Mononuclear cell (primary cell): ENCODE measurements at regions not wholly inside any gene's neighbourhood (a gene's known extent, or its start where the extent isn't known, plus 50 kb on each side); places are given as distances from the start of the nearest gene placed in this dataset.
"Not testable (repeated sequence)": the region's sequence is repeated elsewhere in the genome, so short reads cannot be mapped to it uniquely, and the experiment has no call there.

ENCODE experiments used
- H3K27me3 ChIP-seq: 2 replicates; pipeline ENCODE4 v1.6.0; 2011; ENCODE audit warnings: low read length, control low read depth; ENCODE audit not compliant: insufficient read depth
- H3K4me1 ChIP-seq: 2 replicates; pipeline ENCODE4 v1.5.1; 2011; ENCODE audit warnings: mild to moderate bottlenecking, low read length, control low read depth; ENCODE audit not compliant: insufficient read depth
- H3K4me3 ChIP-seq: 2 replicates; pipeline ENCODE4 v1.5.1; 2011; ENCODE audit warnings: mild to moderate bottlenecking, low read length, moderate library complexity
- H3K9me3 ChIP-seq: 2 replicates; pipeline ENCODE4 v1.5.1; 2011; ENCODE audit warnings: low read depth, mild to moderate bottlenecking, control low read depth, low read length

DNA sequence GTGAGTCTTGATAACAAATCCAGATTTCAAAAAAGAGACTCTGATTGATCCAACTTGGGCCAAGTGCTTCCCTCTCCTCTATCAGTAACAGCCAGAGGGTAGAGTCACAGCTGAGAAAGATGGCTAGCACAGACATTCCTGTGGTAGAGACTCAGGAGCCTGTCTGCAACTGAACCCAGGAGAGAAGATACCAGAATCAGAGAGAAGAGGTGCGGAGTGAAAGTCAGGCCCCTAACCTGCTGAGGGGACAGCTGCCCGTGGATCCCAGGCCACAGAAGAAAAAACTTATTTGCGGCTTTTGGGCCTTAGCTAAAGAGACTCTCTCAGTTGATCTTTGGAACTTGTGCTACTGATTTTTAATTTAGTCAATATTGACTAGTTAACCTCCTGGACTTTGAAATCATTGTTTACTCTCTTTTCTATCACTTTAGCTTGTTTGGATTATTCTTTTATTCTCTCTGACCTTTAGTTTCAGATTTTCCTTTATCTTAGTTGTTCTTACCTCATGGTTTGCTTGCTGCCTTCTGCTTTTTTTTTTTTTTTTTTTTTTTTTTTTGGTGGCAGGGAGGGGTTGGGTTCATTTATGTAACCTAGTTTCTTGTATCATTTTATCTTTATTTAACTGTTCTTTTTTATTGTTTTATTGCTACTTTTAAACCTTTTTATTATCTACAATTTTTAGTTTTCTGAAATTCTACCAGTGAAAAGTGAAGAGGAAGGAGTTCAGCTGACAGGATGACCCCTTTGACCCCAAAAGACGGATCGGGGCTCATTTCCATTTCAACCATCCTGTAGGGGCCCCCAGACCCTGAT, 154.9 kb upstream of the KRR1 start:
- Histone ChIP-seq H3K4me1 (no peaks in the 10 kb centered on the region), H3K27me3 (peaks cover 3% of the 10 kb centered on the region), H3K4me3 (no peak overlapping the region), H3K9me3 (no peaks in the 10 kb centered on the region)

DNA sequence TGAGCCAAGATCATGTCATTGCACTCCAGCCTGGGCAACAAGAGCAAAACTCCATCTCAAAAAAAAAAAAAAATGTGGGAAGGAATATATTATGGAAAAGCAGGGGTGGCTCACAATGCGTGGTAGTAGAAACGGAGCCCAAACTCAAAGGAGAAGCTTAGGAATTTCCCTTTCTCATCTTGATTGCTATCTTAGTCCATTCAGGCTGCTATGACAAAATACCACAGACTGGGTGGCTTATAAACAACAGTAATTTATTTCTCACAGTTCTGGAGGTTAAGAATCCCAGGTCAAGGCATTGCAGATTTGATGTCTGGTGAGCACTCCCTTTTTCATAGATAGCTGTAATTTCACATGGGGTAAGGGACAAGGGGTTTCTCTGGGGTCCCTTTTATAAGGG, 153.8 kb upstream of the KRR1 start:
- Histone ChIP-seq H3K27me3 (peaks cover 3% of the 10 kb centered on the region), H3K4me3 (no peak overlapping the region), H3K9me3 (no peaks in the 10 kb centered on the region), H3K4me1 (no peaks in the 10 kb centered on the region)

DNA sequence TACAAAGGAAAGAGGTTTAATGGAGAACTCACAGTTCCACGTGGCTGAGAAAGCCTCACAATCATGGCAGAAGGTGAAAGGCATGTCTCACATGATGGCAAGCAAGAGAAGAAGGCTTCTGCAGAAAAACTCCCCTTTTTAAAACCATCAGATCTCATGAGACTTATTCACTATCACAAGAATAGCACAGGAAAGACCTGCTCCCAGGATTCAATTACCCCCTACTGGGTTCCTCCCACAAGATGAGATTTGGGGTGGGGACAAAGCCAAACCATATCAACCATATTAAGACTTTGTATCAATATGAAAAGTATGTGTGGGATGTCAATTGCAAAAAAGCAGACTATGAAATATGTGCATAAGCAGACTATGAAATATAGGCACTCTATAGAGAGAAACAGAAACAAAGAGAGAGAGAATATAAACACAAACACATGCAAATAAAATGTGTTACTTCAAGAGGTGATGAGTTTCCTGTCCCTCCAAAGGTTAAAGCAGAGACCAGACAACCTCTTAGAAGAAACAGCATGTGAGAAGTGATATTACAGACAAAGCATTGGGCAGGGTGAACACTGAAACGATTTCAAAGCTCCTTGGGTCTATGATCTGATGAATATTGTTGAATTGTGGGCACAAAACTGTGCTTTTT, 151.2 kb upstream of the KRR1 start:
- H3K4me3 ChIP-seq, result no peak overlapping the region
- no peaks in the 10 kb centered on the region for H3K4me1 ChIP-seq
- peaks cover 3% of the 10 kb centered on the region for H3K27me3 ChIP-seq
- no peaks in the 10 kb centered on the region for H3K9me3 ChIP-seq

DNA sequence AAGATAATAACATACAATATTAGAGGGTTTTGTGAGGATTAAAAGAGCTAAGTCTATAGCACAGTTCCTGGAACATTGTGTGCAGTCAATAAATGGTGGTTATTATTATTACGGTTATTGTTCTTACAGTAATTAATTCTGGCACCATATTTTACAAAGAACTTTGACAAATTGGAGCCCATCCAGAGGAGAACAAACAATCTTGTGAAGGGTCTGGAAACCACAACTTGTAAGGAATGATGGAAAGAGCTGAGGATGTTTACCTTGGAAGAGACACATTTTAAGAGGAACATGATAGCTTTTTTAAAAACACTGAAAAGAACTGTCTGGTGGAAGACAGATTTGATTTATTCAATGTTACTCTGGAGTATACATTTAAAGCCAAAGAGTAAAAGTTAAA, 150.5 kb upstream of the KRR1 start:
- H3K9me3 ChIP-seq, result no peaks in the 10 kb centered on the region
- H3K27me3 ChIP-seq, result peaks cover 3% of the 10 kb centered on the region
- no peak overlapping the region for H3K4me3 ChIP-seq
- no peaks in the 10 kb centered on the region for H3K4me1 ChIP-seq

DNA sequence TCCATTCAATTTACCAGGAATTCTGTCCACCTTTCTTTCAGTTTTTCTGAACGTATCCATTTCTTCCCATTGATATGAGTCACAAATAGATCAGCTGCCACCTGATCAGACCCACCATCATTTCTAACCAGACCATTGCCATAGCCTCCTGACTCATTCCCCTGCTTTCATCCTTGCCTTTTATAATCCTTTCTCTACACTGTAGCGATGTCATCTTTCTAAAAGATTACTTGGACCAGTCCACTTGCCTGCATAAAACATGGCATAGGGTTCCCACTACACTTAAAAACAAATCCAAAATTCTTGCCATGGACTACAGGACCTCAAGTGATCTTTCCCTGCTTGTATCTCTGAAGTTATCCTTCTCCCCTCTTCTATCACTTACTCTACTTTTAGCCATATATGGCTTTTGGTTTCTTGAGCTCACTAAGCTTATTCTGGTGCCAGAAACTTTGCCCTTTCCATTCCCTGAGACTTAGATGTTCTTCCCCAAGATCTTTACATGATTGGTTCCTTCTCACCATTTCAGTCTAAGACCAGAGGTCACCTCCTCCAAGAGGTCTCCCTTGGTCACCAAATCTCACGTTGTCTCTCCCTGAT, 149.5 kb upstream of the KRR1 start:
- Histone ChIP-seq H3K4me3 (no peak overlapping the region), H3K9me3 (no peaks in the 10 kb centered on the region), H3K4me1 (no peaks in the 10 kb centered on the region), H3K27me3 (peaks cover 3% of the 10 kb centered on the region)

DNA sequence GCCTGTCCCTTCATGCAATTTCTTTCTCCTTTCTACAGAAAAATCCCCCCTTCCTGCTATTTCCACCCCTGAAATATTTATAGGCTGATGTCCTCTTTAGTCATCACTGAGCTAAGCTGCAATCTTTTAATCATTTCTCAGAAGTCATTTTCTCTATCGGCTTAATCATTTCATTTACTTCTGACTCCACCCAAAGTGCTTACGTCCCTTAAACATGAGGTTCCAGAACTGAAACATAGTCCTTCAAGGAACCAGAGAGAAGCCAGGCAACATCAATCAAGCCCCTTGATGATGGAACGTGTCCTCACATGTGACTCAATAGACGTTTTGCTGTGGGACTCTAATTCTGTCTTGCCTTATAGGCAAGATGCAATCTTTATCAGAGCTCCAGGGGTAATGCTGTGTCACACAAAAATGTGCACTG, 148.7 kb upstream of the KRR1 start:
- Histone ChIP-seq H3K9me3 (no peaks in the 10 kb centered on the region), H3K4me1 (no peaks in the 10 kb centered on the region), H3K4me3 (no peak overlapping the region), H3K27me3 (peaks cover 3% of the 10 kb centered on the region)

DNA sequence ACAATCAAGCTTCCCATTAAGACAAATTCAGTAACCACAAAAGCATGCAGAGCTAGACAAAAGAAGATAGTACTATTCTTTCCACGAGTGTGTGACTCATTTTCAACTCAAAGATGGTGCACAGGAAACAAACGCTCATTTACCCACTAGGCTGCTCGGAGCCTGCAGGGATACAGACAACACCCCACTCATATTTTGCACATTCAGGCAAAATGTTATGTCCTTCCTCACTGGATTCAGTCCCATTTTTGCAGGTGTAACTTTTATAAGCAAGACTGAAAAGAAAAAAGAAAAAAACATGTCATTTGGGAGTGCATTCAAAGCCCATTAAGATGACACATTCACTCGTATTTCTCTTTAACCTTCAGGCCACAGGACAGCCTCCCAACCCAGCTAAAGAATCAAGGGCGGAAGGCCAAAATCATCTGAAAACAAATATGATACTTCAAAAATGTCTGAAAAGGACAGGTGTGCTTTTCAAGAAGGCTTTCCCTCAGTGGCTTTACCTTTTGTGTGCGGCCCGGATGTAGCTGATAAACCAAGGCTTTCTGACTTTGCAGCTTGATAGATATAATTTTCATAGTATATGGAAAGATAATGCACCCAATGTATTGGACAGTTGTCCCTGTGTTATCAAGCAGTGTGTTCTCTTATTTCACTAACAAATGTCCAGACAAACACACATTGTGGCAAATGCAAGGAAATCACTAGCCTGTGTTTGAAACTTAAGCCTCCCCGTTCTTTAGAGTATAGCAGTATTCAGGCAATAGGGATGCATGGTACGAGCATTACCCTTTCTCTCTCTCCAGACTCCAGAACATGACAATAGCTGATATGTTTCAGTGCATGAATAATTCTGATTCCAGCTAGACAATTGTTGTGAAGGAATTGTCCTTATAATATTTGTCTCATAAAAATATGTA, 147.8 kb upstream of the KRR1 start:
- Histone ChIP-seq H3K4me1 (no peaks in the 10 kb centered on the region), H3K9me3 (no peaks in the 10 kb centered on the region), H3K27me3 (peaks cover 3% of the 10 kb centered on the region), H3K4me3 (no peak overlapping the region)

DNA sequence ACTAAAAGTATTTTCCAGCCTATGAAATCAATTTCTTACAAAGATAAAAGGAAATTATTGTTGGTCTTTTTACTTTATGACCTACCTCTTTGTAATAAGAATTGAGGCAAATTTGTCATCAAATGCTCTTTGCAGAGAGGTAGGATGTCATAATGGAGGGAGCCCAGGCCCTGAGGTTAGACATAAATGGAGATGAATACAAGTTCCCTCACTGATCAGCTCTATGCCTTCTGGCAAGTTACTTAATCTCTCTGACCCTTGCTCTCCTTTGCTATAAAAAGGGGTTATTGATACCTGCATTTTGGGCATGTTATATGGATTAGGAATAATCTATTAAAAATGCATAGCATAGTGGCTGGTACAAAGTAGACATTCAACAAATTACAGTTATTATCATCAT, 146.9 kb upstream of the KRR1 start:
- H3K4me1 ChIP-seq, result no peaks in the 10 kb centered on the region

DNA sequence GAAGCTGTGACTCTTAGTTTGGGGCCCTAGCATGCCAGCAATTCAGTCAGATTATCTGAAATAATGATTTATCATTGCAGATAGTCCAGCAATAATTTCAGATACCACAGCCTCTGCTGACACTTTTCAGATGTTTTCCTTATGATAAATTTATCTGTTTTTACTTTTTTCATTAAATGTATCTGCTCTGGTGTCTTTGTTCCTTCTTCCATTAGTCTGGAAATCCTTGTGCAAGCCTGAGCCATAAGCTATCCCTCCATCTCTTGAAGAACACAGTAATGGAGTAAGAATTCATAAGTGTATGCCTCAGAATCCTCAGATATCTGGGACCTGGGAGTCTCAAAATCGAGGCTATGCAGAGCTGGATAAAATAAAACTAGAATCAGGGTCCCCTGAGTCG, 146.4 kb upstream of the KRR1 start:
- H3K4me1 ChIP-seq, result no peaks in the 10 kb centered on the region
- no peak overlapping the region for H3K4me3 ChIP-seq

More for the DNA sequence above, 146.9 kb upstream of the KRR1 start:
- no peaks in the 10 kb centered on the region for H3K9me3 ChIP-seq
- H3K27me3 ChIP-seq, result peaks cover 3% of the 10 kb centered on the region
- H3K4me3 ChIP-seq, result no peak overlapping the region

DNA sequence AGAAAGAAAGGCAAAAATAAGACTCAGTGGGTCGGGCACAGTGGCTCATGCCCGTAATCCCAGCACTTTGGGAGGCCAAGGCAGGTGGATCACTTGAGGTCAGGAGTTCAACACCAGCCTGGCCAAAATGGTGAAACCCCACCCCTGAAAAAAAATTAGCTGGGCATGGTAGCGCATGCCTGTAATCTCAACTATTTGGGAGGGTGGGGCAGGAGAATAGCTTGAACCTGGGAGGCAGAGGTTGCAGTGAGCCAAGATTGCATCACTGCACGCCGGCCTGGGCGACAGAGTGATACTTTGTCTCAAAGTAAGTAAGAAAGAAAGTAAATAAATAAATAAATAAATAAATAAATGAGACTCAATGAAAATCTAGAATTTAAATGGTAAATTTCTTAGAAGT, 145.9 kb upstream of the KRR1 start:
- H3K4me3 ChIP-seq, H3K27me3 ChIP-seq, H3K4me1 ChIP-seq, H3K9me3 ChIP-seq: not testable (repeated sequence)

More for the DNA sequence above, 146.4 kb upstream of the KRR1 start:
- H3K27me3 ChIP-seq, result peaks cover 3% of the 10 kb centered on the region
- H3K9me3 ChIP-seq, result no peaks in the 10 kb centered on the region

DNA sequence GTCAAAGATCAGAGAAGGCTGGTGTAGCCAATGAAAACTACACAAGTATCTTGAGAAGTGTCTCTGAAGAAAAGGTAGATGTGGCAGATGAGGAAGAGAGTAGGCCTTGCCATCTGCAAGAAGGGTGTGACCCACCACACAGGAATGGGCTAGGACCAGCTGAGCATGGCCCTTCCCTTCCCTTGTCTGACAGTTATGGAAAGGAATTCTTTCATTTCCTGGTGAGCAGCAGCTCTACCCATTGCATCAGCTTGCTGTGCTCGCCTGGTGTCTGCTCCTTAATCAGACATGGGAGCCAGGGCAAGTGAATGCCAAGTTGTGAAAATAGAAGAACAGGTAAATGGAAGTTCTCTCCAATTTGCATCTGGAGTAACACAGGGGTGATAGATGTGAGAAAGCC, 145.2 kb upstream of the KRR1 start:
- Histone ChIP-seq H3K4me1 (no peaks in the 10 kb centered on the region), H3K9me3 (no peaks in the 10 kb centered on the region), H3K4me3 (no peak overlapping the region), H3K27me3 (no peaks in the 10 kb centered on the region)

DNA sequence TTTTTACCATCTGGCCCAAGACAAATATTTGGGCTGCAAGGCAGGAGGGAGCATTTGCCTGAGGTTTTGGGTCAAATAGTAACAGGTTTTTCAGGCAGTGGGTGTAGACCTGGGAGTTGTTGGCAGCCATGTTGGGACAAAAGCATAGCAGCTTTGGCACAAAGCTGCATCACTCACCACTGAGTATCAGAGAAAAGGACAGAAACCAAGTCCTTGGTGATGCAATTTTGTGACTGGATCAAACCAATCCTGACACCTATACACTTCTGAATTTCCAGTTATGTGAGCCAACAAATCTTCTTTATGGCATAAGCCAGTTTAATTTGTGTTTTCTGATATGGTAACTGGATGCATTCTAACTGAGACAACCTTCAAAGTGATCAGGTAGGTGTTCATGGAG, 144.8 kb upstream of the KRR1 start:
- Histone ChIP-seq H3K4me3 (no peak overlapping the region), H3K9me3 (no peaks in the 10 kb centered on the region), H3K27me3 (no peaks in the 10 kb centered on the region), H3K4me1 (no peaks in the 10 kb centered on the region)

DNA sequence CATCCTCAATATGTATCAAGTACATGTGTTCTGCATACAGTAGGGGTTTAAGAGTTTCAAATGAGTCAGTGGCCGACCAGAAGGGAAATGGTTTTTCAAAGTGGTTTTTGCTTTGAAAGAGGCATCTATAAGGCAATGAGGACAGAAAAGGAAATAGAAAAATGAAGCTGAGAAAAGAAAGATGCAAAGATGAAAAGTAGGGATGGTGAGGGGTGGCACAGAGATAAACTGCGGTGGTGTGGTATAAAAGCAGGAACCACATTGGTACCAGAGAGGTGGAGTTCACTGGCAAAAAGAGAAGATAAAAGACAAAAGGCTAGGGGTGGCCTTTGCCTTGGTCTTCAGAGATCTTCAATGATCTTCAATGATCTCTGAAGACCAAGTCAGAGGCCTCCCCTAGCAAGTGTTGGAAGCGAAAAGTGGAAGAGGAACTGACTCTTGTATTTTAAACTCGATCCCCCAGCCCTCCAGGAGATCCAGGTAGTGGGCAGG, 144.0 kb upstream of the KRR1 start:
- Histone ChIP-seq H3K27me3 (no peaks in the 10 kb centered on the region), H3K4me1 (no peaks in the 10 kb centered on the region), H3K9me3 (no peaks in the 10 kb centered on the region), H3K4me3 (no peak overlapping the region)

DNA sequence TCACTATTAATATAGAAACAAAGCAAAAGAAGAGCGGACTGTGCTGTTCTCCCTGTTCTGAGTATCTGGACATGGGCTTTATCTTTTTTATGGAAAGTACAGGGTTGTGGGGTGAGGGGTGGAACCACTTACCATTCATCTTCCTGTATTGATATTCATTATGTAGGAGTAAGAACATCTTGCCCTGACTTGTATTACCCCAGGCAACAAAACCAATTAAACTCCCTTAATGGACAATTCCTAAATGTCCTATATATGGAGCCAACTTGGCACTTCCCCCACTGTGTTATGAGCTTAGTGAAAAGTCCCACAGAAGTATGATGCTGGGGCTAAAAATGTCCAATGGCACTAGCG, 139.9 kb upstream of the KRR1 start:
- Histone ChIP-seq H3K27me3 (no peaks in the 10 kb centered on the region), H3K9me3 (no peaks in the 10 kb centered on the region), H3K4me3 (no peak overlapping the region), H3K4me1 (no peaks in the 10 kb centered on the region)
